ENCODE measurements at regions not wholly inside any gene's neighbourhood (a gene's known extent, or its start where the extent isn't known, plus 50 kb on each side); places are given as distances from the start of the nearest gene placed in this dataset.
"Not testable (repeated sequence)": the region's sequence is repeated elsewhere in the genome, so short reads cannot be mapped to it uniquely, and the experiment has no call there.

- DNase-seq (ENCODE audit: low read depth): no peak
These were observed 221.1 kb upstream of the EDNRB start for GRCh38 chr13:78139765-78140164.

DNA sequence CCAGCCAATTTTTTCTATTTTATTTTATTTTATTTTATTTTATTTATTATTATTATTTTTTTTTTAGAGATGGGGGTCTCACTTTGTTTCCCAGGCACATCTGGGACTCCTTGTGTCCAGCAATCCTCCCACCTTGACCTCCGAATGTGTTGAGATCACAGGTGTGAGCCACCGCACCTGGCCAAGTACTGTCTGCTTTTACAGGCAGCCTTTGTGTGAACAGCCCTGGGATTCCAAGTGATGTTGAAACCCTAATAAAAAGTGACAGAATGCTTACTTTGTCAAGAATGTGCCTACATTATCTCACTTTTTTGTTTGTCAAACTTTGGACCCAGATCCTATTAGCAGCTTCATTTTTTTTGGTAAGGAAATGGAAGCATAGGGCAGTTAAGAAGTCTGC, 220.1 kb upstream of the EDNRB start:
- DNase-seq (ENCODE audit: low read depth): no peak

DNA sequence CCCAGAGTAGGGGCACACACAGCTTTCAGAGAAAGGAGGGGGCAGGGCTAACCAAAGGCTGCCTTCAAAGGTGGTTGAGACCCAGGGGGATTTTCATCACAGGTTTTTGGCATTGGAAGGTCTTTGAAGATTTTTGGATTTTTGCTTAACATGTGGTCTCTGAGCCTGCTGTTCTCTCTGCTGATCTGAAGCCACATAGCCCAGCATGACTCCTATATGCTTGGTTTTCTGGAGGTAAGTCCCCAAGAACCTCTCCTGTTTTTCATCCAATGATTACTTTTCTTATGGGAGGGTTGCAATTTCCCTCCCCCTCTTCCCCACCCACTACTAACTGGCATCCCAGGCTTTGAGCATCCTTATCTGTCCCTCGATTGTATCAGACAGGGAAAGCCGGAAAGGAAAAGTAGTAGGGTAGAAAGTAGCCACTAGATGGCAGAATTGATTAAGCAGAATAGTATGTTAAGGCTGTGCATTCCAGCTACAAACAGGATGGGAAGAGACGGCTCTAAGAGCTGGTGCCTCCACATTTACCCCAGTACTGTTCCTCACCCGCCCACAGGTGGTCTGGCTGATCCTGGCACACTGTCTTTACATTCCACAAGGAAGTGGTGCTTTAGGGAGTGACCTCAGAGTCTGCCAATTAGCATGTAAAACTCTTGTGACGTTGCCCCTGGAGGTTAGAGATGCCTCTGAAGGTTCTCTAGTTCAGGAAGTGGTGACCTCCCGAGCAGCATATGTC, 218.9 kb upstream of the EDNRB start:
- DNase-seq (ENCODE audit: low read depth): no peak

DNA sequence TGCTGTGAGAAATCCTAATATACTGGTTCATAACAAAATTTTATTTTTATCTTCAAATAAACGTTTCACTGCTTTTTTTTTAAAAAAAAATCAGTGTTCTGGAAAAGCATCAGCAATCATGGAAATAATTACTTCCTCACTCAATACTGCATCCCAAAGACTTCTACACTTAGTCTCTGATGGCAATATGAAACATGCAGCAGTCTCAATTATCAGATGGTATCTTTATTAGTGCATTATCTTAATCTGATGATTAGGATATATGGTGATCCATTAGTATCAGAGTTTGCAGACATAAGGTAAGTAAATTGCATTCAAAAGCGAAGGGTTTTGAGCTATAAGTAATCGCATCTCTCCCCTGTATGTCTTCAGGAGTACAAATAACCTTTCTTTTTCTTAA, 218.3 kb upstream of the EDNRB start:
- no peak for DNase-seq (ENCODE audit: low read depth)

GRCh38 chr13:78133511-78133910, 214.9 kb upstream of the EDNRB start:
- no peak for DNase-seq (ENCODE audit: low read depth)

GRCh38 chr13:78131811-78132210, 213.2 kb upstream of the EDNRB start:
- DNase-seq (ENCODE audit: low read depth): no peak

- no peak for DNase-seq (ENCODE audit: low read depth)
These were observed 212.7 kb upstream of the EDNRB start for GRCh38 chr13:78131346-78131745.

- DNase-seq (ENCODE audit: low read depth): no peak
These were observed 211.2 kb upstream of the EDNRB start for GRCh38 chr13:78129823-78130222.

DNA sequence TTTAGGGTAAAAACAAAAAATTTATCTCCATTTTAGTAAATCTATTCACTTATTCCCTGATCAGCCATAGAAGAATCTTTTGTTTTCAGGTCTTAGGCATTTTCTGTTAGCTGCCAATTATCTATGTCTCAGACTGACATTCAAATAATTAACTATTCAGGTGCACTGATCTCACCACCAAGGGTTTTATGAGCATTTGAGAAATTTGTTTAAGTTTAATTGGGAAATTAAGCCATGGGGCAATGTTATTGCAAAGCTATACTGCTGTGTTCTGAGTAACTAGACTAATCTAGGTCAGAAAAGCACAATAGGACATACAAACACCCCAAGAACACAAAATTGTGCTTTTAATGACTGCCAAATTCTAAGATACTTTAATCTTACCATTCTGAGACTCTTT, 210.7 kb upstream of the EDNRB start:
- no peak for DNase-seq (ENCODE audit: low read depth)

GRCh38 chr13:78121459-78122348, 203.1 kb upstream of the EDNRB start:
- DNase-seq (ENCODE audit: low read depth): no peak

DNA sequence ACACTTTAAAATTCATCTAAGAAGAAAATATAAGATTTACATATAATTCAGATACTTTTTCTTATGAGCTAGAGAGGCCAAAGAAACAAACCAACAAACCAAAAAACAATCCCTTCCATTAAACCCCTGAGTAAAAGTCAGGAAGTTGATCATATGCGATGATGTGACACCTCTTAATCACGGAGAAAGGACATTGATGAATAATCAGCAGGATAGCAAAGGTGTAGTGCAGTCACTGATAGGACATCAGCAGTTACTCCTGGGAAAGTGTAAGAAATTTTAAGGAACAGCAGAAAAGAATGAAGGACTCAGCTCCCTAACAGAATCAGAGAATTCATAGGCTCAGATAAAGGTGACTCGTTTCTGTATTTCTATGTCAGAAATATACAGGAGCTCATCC, 202.4 kb upstream of the EDNRB start:
- DNase-seq (ENCODE audit: low read depth): no peak

DNA sequence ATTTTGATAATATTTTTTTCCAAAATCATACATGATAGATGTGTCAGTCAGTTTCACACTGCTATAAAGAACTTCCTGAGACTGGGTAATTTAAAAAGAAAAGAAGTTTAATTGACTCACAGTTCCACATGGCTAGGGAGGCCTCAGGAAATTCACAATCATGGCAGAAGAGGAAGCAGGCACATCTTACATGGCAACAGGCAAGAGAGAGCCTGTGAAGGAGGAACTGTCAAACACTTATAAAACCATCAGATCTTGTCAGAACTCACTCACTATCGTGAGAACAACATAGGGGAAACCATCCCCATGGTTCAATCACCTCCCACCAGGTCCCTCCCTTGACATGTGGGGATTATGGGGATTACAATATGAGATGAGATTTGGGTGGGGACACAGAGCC, 201.5 kb upstream of the EDNRB start:
- DNase-seq (ENCODE audit: low read depth): not testable (repeated sequence)

GRCh38 chr13:78117070-78117469, 198.4 kb upstream of the EDNRB start:
- not testable (repeated sequence) for DNase-seq (ENCODE audit: low read depth)

DNA sequence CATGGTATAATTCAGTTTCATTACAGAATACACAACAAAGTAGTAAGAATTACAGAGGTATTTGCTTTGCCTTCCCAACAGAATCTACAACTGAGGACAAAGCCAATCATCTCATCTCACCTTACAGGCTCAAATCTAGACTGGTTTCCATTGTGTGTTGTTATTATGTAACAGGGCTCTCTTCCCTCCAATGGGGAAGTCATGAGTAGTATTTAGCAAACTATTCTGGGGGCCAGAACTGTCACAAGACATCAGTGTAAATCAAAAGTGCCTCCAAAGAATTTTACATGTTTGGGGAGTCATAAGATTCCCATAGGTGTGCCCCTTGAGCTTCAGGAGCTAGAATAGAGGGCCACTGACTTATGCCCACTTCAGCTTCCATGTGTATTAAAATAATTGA, 187.0 kb upstream of the EDNRB start:
- no peak for DNase-seq (ENCODE audit: low read depth)

GRCh38 chr13:78103936-78104335, 185.3 kb upstream of the EDNRB start:
- no peak for DNase-seq (ENCODE audit: low read depth)

- no peak for DNase-seq (ENCODE audit: low read depth)
These were observed 184.1 kb upstream of the EDNRB start for GRCh38 chr13:78102741-78103140.

DNA sequence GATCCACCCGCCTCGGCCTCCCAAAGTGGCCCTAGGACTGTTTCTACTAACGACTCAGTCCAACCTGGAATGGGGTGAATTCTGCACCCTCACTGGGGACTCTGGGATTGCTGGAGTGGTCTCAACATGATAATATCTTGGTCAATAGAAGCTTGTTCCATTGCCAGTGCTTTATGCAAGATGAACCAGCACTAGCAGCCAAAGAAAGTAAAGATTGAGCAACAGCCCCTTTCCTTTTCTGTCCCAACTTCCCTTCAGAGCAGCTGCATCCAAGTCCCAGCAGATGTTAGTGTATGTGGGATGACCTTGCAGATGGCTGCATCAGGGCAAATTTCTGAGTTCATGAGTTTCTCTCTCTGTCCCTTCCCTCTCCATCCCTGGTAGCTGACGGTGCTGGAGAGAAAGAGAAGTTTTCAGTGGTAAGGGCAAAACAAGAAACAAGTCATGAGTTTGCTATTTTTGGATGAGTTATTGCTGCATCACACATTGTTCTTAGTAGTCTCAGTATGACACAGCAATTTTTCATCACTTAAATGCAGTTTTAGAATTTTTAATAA, 183.6 kb upstream of the EDNRB start:
- no peak for DNase-seq (ENCODE audit: low read depth)

DNA sequence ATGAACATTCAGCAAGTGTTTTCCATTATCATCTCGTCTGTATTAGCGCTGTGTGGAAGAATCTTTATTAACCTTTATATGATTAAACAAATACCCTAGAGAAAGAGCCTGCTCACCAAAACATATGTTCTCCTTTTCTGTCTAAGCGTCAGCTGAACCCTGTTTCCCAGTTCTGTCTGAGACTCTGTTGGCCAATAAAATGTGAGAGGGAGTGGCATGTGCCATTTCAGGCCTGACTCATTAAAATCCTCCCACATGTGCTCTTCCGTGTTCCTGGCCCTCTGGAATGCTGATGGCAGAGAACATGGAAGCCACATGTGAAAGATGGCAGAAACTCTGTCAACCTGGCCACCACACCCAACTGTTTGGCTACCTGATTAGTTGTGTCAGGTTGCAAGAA, 181.9 kb upstream of the EDNRB start:
- DNase-seq (ENCODE audit: low read depth): no peak

DNA sequence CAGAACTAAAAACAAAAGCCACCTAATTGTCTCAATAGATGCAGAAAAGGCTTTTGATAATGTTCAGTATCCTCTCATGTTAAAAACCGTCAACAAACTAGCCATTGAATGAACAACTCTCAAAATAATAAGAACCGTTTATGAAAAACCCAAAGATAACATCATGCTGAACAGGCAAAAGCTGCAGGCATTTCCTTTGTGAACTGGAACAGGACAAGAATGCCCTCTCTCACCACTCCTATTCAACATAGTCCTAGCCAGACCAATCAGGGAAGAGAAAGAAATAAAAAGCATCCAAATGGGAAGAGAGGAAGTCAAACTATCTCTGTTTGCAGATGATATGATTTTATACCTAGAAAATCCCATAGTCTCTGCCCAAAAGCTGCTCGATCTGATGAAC, 179.6 kb upstream of the EDNRB start:
- no peak for DNase-seq (ENCODE audit: low read depth)

DNA sequence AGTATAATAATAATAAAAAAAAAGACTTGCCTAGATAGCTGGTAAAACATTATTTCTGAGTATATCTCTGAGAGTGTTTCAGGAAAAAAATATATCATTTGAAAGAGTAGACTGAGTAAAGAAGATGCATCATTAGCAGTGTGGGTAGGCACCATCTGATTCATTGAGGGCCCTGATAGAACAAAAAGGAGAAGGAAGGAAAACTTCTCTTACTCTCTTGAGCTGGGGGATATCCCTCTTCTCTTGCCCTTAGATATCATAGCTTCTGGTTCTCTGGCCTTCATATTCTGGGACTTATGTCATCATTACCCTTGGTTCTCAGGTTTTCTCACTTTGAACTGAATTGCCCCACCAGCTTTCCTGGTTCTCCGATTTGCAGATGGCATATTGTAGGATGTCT, 177.6 kb upstream of the EDNRB start:
- no peak for DNase-seq (ENCODE audit: low read depth)

- no peak for DNase-seq (ENCODE audit: low read depth)
These were observed 169.5 kb upstream of the EDNRB start for GRCh38 chr13:78087966-78088678.

- no peak for DNase-seq (ENCODE audit: low read depth)
These were observed 167.0 kb upstream of the EDNRB start for GRCh38 chr13:78085434-78086225.

All from stimulated activated CD4-positive, alpha-beta T cell treated with anti-CD3 and anti-CD28 coated beads, Interleukin-2, amount 100 ng/mL, for 4 hours (primary cell).